ENCODE measurements at regions not wholly inside any gene's neighbourhood (a gene's known extent, or its start where the extent isn't known, plus 50 kb on each side); places are given as distances from the start of the nearest gene placed in this dataset.

- Histone ChIP-seq H3K27me3 (ENCODE audit: control insufficient read depth, insufficient read depth, low read length) (peaks cover 7% of the 10 kb centered on the region), H3K4me3 (ENCODE audit: low read depth, low read length) (no peak overlapping the region), H3K36me3 (ENCODE audit: control insufficient read depth, insufficient read depth, low read length) (no peaks in the 10 kb centered on the region)
- DNase-seq (ENCODE audit: low read depth) = no peak
- TF ChIP-seq CTCF (IDR thresholded peaks at IDR 0.05; ENCODE audit: insufficient read depth, low read length, poor library complexity, severe bottlenecking) = no peak
Observed at GRCh38 chr20:48209102-48209501, 423.8 kb upstream of the SULF2 start.

DNA sequence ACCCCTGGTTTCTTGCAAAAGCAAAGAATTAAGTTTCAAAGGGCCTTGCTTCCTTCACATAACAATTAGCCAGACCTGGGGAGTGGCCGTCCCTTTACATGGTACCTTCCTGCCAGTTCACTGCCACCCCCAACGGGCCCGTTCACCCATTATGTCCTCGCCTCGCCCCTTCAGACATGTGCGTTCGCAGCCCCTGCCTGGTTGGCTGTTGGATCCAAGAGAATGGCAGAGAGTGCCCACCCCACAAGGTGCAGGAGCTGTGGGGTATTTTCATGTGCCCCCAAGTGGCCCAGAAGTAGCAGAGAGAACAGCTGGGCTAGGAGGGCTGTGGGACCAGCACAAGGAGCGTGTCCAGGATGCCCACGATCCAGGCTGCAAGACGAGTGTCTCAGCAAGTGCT lies 422.9 kb upstream of the SULF2 start:
- DNase-seq (ENCODE audit: low read depth) = no peak
- no peak for TF ChIP-seq CTCF (IDR thresholded peaks at IDR 0.05; ENCODE audit: insufficient read depth, low read length, poor library complexity, severe bottlenecking)
- Histone ChIP-seq H3K27me3 (ENCODE audit: control insufficient read depth, insufficient read depth, low read length) (peaks cover 6% of the 10 kb centered on the region), H3K4me3 (ENCODE audit: low read depth, low read length) (no peak overlapping the region), H3K36me3 (ENCODE audit: control insufficient read depth, insufficient read depth, low read length) (no peaks in the 10 kb centered on the region)

DNA sequence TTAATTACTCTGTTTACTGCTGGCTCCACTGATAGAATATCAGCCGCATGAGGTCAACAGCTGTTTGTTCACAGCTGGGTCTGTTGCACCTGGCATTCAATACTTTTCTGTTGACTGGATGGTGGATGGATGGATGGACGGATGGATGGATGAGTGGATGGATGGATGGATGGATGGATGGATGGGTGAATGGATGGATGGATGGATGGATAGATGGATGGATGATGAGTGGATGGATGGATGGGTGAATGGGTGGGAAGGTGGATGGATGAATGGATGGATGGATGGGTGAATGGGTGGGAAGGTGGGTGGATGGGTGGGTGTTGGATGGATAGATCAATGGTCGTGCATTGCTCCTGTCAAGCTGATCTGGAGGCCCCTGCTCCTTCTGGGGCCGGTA lies 422.2 kb upstream of the SULF2 start:
- no peak for DNase-seq (ENCODE audit: low read depth)
- H3K36me3 ChIP-seq (ENCODE audit: control insufficient read depth, insufficient read depth, low read length) = no peaks in the 10 kb centered on the region
- H3K27me3 ChIP-seq (ENCODE audit: control insufficient read depth, insufficient read depth, low read length) = peaks cover 5% of the 10 kb centered on the region
- no peak for TF ChIP-seq CTCF (IDR thresholded peaks at IDR 0.05; ENCODE audit: insufficient read depth, low read length, poor library complexity, severe bottlenecking)
- no peak overlapping the region for H3K4me3 ChIP-seq (ENCODE audit: low read depth, low read length)

DNA sequence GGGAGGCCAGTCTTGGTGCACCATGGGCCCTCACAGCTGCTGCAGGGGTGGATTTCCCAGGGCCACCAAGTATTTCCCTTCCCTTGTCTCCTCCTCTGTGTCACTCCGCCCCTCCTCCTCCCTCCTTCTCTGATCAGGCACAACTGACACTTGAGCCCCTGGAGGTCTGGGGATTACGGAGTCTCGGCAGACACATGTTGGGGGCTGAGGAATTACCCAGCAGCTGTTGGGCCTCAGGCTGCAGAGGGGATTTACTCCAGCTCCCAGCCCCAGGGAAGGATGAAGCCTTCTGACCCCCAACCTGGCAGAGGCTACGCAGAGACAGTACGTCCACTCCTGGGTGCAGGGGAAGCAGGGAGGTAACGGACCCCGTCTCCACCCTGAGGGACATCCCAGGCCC lies 420.5 kb upstream of the SULF2 start:
- Histone ChIP-seq H3K36me3 (ENCODE audit: control insufficient read depth, insufficient read depth, low read length) (no peaks in the 10 kb centered on the region), H3K4me3 (ENCODE audit: low read depth, low read length) (no peak overlapping the region), H3K27me3 (ENCODE audit: control insufficient read depth, insufficient read depth, low read length) (peaks cover 10% of the 10 kb centered on the region)
- no peak for DNase-seq (ENCODE audit: low read depth)
- no peak for TF ChIP-seq CTCF (IDR thresholded peaks at IDR 0.05; ENCODE audit: insufficient read depth, low read length, poor library complexity, severe bottlenecking)

DNA sequence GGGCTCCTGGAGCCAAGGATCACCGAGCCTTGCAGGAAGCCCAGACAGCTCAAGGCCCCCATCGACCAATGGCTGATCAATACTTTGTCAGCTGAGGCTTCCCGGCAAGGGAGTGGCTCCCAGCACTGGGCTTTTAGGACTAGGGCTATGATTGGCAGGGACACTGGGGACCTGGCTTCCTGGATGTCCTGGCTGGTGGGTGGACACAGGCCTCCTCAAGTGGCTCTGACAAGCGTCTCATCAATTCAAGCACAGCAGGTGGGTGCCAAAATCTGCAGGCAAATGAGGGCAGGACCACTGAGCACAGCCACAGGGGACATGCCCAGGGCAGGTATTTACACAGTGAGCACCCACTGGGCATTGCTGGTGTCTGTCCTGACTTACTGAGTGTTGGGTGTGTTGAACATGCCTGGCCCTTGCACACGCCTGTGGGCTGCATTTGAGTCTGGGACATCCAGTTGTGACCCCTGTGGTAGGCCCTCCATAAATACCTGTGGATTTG lies 420.1 kb upstream of the SULF2 start:
- no peak for DNase-seq (ENCODE audit: low read depth)
- H3K36me3 ChIP-seq (ENCODE audit: control insufficient read depth, insufficient read depth, low read length) = no peaks in the 10 kb centered on the region
- TF ChIP-seq CTCF (IDR thresholded peaks at IDR 0.05; ENCODE audit: insufficient read depth, low read length, poor library complexity, severe bottlenecking) = no peak

DNA sequence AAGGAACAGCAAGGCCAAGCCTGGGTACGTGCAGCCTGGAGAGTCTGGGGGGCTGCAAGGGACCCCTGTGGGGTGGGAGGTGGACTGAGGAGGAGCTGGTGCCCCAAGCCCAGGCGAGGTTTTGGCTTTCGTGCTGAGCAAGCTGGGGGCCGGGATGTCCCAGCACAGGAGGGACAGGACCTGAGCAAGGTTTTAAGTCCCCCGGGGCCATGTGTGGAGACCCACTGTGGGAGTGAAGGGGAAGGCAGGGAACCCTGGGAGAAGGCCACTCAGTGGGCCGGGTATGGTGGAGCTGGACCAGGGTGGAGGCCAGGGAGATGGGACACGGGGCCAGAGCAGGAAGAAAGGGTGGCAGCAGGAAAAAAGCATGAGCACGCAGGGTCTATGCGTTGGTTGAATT lies 419.2 kb upstream of the SULF2 start:
- H3K4me3 ChIP-seq (ENCODE audit: low read depth, low read length) = no peak overlapping the region
- H3K36me3 ChIP-seq (ENCODE audit: control insufficient read depth, insufficient read depth, low read length) = no peaks in the 10 kb centered on the region
- H3K27me3 ChIP-seq (ENCODE audit: control insufficient read depth, insufficient read depth, low read length) = peaks cover 8% of the 10 kb centered on the region
- no peak for TF ChIP-seq CTCF (IDR thresholded peaks at IDR 0.05; ENCODE audit: insufficient read depth, low read length, poor library complexity, severe bottlenecking)
- no peak for DNase-seq (ENCODE audit: low read depth)

More for the DNA sequence above, 420.1 kb upstream of the SULF2 start:
- H3K4me3 ChIP-seq (ENCODE audit: low read depth, low read length) = no peak overlapping the region
- peaks cover 10% of the 10 kb centered on the region for H3K27me3 ChIP-seq (ENCODE audit: control insufficient read depth, insufficient read depth, low read length)
